Left lung (tissue), 4 donors: ENCODE measurements at regions not wholly inside any gene's neighbourhood (a gene's known extent, or its start where the extent isn't known, plus 50 kb on each side); places are given as distances from the start of the nearest gene placed in this dataset.

Source experiments
- ATAC-seq: fragments of 200-7000 bp; cut with Tn5 transposase; one replicate; pipeline ENCODE4 v1.9.1; 2020; ENCODE audit warnings: moderate library complexity
- DNase-seq, 4 donors: peaks; one replicate each; pipeline ENCODE4 v3.0.0-alpha.2; 2013 to 2020
- H3K27ac ChIP-seq, 2 donors: fragments of 200-600 bp; sonication (generic) in 1 of 2; one replicate each; pipeline versions ENCODE4 v1.5.0 to v1.8.0; 2020 to 2021
- H3K27me3 ChIP-seq, 2 donors: fragments of 200-600 bp; sonication (generic) in 1 of 2; one replicate each; pipeline versions ENCODE4 v1.5.0 to v1.8.0; 2020 to 2021
- H3K36me3 ChIP-seq, 2 donors: fragments of 200-600 bp; sonication (generic) in 1 of 2; one replicate each; pipeline versions ENCODE4 v1.5.0 to v1.8.0; 2020 to 2021
- H3K4me1 ChIP-seq, 2 donors: fragments of 200-600 bp; one replicate each; pipeline ENCODE4 v1.8.0; 2021
- H3K4me3 ChIP-seq, 2 donors: fragments of 200-600 bp; sonication (generic) in 1 of 2; one replicate each; pipeline versions ENCODE4 v1.5.0 to v1.8.0; 2020 to 2021; ENCODE audit warnings: mild to moderate bottlenecking in 1 of 2
- H3K9me3 ChIP-seq, 2 donors: fragments of 200-600 bp; sonication (generic) in 1 of 2; one replicate each; pipeline versions ENCODE4 v1.5.0 to v1.8.0; 2020 to 2021
- intact Hi-C, 2 donors: fragments of 100-400 bp; cut with DNase I; formaldehyde crosslinking; loops; one replicate each; pipeline versions ENCODE4 v1.11.2 to v1.14.2; 2022
- TF ChIP-seq, protein P1 (sequence below), 2 donors: fragments of 200-600 bp; sonication (generic) in 1 of 2; IDR thresholded peaks; one replicate each; pipeline versions ENCODE4 v1.5.0 to v1.8.0; 2021; ENCODE audit warnings: antibody characterized with exemption in 2 of 2
- donor health status: DM: no; HTN: yes; CAD: no.
- donor health status: DM: no; HTN: no; CAD: no.

DNA sequence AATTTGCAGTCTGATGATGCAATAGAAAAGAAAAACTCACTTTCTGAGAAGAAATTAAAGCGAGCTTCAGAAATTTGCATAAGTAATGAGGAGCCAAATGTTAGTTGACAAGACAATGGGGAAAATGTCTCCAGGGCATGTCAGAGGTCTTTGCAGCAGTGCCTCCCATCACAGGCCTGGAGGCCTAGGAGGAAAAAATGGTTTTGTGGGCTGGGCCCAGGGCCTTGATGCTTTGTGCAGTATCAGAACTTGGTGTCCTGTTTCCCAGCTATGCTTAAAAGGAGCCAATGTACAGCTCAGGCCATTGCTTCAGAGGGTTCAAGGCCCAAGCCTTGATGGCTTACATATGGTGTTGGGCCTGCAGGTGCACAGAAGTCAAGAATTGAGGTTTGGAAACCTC is 298.4 kb downstream of the SMARCA2 start:
- intact Hi-C loops = no loop called here
- Histone ChIP-seq H3K27me3 (no peaks in the 10 kb centered on the region), H3K27ac (no peak overlapping the region), H3K4me1 (no peaks in the 10 kb centered on the region), H3K4me3 (no peak overlapping the region), H3K36me3 (no peaks in the 10 kb centered on the region), H3K9me3 (peaks cover 0 to 49% of the 10 kb centered on the region in 2 donors)
- no peak for DNase-seq
- TF ChIP-seq, protein P1, sequence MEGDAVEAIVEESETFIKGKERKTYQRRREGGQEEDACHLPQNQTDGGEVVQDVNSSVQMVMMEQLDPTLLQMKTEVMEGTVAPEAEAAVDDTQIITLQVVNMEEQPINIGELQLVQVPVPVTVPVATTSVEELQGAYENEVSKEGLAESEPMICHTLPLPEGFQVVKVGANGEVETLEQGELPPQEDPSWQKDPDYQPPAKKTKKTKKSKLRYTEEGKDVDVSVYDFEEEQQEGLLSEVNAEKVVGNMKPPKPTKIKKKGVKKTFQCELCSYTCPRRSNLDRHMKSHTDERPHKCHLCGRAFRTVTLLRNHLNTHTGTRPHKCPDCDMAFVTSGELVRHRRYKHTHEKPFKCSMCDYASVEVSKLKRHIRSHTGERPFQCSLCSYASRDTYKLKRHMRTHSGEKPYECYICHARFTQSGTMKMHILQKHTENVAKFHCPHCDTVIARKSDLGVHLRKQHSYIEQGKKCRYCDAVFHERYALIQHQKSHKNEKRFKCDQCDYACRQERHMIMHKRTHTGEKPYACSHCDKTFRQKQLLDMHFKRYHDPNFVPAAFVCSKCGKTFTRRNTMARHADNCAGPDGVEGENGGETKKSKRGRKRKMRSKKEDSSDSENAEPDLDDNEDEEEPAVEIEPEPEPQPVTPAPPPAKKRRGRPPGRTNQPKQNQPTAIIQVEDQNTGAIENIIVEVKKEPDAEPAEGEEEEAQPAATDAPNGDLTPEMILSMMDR (IDR thresholded peaks at IDR 0.05) = no peak
- no peak for ATAC-seq

GRCh38 chr9:2317591-2317990 is 302.4 kb downstream of the SMARCA2 start:
- no peak overlapping the region for H3K27ac ChIP-seq
- intact Hi-C loops = no loop called here
- H3K4me3 ChIP-seq = no peak overlapping the region

DNA sequence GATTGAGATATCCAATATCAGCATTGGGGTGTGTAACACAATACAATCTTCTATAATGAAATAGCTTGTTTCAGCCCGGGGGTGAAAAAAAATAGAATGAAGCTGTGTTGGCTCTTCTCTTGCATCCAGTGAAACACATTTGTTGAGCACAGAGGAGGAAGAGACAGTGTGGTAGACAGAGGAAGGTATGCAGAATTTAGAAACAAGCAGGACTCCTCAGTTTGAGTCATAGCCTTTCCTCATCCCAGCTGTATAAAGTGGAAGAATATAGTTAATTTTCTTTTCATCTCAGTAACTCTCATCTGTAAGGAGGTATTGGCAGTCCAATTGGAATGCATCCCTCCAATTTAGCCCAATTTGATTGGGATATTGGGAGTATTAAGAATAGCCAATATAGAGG is 302.2 kb upstream of the VLDLR start:
- intact Hi-C loops = no loop called here
- Histone ChIP-seq H3K9me3 (peaks cover 0 to 10% of the 10 kb centered on the region in 2 donors), H3K4me3 (no peak overlapping the region), H3K27ac (no peak overlapping the region), H3K27me3 (no peaks in the 10 kb centered on the region), H3K36me3 (no peaks in the 10 kb centered on the region), H3K4me1 (no peaks in the 10 kb centered on the region)
- ATAC-seq = no peak
- no peak for DNase-seq
- TF ChIP-seq, protein P1 (IDR thresholded peaks at IDR 0.05) = no peak

More at GRCh38 chr9:2317591-2317990, 302.4 kb downstream of the SMARCA2 start:
- DNase-seq (no peak), ATAC-seq (no peak)
- TF ChIP-seq, protein P1 (IDR thresholded peaks at IDR 0.05) = no peak
- Histone ChIP-seq H3K4me1 (no peaks in the 10 kb centered on the region), H3K9me3 (peaks cover 0 to 29% of the 10 kb centered on the region in 2 donors), H3K27me3 (no peaks in the 10 kb centered on the region), H3K36me3 (no peaks in the 10 kb centered on the region)

DNA sequence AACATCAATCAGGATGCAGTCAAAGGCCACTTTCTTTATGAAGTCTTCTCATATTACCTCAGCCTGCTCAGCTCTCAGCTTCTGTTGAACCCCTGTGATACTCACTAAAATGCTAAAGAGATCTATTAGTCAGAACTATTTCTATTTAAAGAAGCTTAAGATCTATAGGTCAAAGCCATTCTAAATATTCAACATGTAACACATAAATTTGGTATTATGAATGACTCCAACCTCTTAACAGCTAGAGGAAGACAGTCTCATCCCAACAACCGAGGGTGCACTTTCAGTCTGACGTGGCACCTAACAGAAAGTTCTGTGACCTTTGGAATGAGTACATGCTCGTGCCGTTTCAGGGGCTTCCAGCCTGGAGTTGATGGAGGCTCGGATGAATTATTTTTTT is 301.5 kb upstream of the VLDLR start:
- Histone ChIP-seq H3K27ac (no peak overlapping the region), H3K9me3 (peaks cover 0 to 4% of the 10 kb centered on the region in 2 donors), H3K4me1 (no peaks in the 10 kb centered on the region), H3K36me3 (no peaks in the 10 kb centered on the region), H3K27me3 (no peaks in the 10 kb centered on the region), H3K4me3 (no peak overlapping the region)
- TF ChIP-seq, protein P1 (IDR thresholded peaks at IDR 0.05) = no peak
- intact Hi-C loops = no loop called here
- DNase-seq (no peak), ATAC-seq (no peak)

GRCh38 chr9:2320632-2321031 is 301.0 kb upstream of the VLDLR start:
- ATAC-seq = no peak
- Histone ChIP-seq H3K27me3 (no peaks in the 10 kb centered on the region), H3K27ac (no peak overlapping the region), H3K4me1 (no peaks in the 10 kb centered on the region), H3K9me3 (peaks cover 0 to 3% of the 10 kb centered on the region in 2 donors), H3K36me3 (no peaks in the 10 kb centered on the region), H3K4me3 (no peak overlapping the region)
- TF ChIP-seq, protein P1 (IDR thresholded peaks at IDR 0.05) = no peak
- intact Hi-C loops = no loop called here
- no peak for DNase-seq
